ENCODE measurements at regions not wholly inside any gene's neighbourhood (a gene's known extent, or its start where the extent isn't known, plus 50 kb on each side); places are given as distances from the start of the nearest gene placed in this dataset.

- DNase-seq: no peak
Measured at GRCh38 chr4:20615486-20616260, 84.6 kb upstream of the PACRGL start.

DNA sequence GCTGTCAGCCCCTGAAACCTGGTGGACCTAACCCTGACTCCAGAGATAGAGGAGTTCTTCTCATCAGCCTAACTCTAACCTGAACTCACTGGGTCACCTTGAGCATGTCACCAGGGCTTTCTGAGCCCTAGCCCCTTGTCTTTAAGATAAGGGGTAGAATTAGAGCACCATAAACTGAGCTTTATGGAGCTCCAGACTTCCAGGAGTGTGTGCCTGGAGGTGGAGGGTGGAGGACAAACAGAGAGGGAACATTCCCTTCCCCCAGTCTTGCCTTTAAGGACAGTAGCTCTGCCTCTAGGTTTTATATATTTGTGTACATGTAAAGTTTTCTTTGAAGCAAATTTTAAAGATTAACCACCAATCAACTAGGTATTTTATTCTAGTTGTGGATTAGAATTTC is 83.9 kb upstream of the PACRGL start:
- no peak for DNase-seq

DNA sequence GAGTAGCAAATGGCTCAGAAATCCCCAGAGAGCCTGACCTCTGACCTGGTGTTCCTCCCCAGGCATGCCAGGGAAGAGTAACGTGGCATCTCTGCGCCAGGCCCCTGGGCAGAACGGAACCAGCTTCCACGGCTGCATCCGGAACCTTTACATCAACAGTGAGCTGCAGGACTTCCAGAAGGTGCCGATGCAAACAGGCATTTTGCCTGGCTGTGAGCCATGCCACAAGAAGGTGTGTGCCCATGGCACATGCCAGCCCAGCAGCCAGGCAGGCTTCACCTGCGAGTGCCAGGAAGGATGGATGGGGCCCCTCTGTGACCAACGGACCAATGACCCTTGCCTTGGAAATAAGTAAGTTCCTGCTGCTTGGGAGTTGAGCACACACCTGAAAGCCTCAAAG is 83.4 kb upstream of the PACRGL start:
- no peak for DNase-seq

DNA sequence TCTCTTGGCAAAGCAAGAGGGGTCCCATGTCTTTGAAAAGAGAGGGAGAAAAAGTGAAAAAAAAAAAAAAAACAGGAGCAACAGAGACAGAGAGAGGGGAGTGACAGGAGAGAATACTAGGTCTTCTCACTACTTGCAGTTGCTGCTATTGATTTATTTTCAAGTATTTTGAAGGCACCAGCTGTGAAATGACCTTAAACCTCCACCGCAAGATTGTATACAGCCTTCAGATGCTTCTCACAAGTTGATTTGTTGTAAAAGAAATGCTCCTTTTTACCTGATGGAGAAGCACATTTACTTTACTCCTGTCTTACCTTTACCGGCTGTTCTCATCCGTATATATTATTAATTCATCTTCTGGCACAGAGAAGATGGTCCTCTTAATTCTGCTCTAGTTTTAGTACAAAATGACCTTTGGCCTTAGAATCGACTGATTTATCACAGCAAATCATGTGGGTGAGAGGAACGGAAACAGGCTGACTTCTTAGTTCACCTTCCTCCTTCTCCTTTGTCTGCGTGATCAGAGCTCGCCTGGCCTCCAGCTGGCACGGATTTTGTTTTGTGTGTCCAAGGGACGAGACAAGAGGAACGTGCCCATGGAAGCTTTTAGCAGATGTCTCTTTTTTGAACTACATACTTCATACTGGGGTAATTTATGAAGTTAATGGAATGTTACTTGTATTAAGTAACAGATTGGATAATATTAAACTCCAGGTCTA is 82.4 kb upstream of the PACRGL start:
- no peak for DNase-seq

DNA sequence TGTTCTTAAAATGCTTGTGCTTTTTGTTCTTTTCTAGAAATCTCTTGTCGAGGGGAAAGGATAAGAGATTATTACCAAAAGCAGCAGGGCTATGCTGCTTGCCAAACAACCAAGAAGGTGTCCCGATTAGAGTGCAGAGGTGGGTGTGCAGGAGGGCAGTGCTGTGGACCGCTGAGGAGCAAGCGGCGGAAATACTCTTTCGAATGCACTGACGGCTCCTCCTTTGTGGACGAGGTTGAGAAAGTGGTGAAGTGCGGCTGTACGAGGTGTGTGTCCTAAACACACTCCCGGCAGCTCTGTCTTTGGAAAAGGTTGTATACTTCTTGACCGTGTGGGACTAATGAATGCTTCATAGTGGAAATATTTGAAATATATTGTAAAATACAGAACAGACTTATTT is 81.5 kb upstream of the PACRGL start:
- no peak for DNase-seq

DNA sequence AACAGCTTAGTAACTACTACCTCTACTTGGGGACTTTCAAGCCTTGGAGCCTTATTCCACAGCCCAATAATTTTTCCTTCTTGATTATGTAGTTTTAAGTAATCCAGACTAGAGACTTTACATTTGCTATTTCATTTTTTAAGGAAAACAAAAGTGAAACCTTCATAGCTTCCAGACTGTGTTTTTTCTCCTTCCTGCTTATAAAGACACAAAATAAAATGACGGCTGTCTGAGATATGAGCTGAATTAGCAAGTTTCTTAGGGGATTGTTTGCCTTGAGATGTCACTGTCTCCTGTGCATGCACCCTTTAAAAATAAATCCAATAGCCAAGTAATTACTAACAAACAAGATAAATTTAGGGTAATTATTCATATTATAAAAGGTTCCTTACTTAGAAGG is 78.8 kb upstream of the PACRGL start:
- no peak for DNase-seq

- DNase-seq: no peak
Measured at GRCh38 chr4:20622701-20623100, 77.6 kb upstream of the PACRGL start.

DNA sequence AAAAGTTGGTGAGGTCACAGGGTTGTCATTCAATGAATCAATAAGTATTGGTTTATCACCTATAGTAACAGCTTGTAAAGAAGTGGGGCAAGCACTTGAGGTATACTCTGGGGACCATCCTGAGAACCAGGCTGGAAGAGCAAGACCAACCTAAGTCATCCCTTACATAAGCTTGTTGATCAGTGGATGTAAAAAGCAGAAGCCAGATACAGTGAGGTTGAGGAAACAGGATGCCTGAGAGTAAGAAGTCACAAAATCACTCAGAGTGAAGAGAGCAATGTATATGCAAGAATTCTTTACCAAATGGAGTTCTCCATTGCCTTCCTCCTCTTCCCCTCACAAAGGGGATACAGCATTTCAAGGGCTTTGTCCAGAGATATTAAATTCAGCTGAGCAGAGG is 76.3 kb upstream of the PACRGL start:
- DNase-seq: no peak

DNA sequence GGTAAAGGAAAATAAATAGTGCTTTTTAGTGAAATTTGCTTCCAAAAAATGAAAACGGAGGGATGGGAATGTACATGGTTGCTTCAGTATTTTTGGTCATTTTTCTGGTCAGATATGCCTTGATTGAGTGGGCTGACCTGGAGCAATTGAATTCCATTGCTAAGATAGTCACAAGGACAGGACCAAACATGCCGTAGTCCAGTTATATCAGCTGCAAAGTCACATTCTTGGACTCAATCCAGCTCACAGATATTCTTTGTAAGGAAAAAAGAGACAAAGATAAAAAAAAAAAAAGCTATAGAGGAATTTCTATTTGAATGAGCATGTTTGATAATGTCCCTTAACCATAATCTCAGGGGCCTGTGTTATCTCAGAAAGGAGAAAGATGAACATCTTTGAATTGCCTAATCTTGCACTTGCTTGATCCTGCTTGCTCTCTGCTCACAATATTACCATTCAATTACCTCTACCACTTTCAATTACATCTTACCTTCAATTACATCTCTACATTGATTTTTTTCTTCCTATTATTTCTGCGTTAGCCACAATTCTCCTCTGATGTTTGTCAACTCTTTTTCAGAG is 75.4 kb upstream of the PACRGL start:
- DNase-seq: no peak

- no peak for DNase-seq
Measured at GRCh38 chr4:20625426-20625825, 74.8 kb upstream of the PACRGL start.

DNA sequence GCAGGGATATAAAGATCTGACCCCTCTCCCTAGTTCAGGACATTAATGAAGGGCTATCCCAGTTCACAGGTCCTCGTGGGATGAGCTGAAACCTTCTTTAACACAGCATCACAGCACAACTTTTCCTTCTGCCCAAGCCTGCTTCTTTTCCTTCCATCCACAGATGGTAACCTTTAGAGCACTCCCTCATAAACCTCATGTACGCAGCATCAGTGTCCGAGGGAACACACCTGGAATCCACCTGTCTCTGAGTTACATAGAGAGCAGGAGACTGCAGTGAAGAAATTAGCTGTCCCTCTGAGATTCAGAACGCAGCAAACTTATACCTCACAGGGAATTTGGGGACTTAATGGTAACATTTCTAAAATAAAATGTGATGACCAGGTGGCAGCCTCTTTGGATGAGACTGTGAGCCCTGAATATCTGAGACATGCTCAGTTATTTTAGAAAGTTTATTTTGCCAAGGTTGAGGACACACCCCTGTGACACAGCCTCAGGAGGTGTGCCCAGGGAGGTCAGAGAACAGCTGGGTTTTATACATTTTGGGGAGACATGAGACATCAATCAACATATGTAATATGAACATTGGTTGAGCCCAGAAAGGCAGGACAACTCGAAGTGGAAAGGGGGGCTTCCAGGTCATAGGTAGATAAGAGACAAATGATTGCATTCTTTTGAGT is 73.8 kb upstream of the PACRGL start:
- no peak for DNase-seq

- DNase-seq: no peak
Measured at GRCh38 chr4:20627866-20628265, 72.4 kb upstream of the PACRGL start.

DNA sequence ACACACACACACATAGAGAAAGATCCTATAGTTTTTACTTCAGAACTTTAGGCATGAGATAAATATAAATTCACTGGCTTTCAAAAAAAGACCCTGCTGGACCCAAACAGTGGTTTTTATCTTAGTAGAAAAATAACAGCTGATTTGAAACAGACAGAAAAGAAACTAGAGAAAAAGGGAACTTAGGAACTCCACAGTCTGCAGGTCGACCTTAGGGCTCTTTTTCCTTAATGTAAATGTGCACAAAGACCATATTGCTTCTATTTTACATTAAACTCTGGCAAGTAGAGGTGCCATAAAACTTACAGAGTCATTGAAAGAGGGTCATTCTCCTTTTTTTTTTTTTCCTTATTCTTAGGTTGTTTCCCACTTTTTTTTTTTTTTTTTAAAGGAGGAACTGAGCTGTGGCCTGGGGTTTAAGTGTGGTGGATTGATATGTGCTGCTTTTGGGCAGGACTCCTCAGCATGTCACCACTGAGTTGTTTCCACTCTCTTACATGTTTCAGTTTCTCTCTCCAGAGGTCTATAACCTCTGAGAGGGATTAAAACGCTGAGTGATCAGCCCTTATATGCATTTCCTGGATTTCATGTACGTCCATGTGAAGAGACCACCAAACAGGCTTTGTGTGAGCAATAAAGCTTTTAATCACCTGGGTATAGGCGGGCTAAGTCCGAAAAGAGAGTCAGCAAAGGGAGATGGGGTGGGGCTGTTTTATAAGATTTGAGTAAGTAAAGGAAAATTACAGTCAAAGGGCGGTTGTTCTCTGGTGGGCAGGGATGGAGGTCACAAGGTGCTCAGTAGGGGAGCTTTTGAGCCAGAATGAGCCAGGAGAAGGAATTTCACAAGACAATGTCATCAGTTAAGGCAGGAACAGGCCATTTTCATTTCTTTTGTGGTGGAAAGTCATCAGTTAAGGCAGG is 70.8 kb upstream of the PACRGL start:
- DNase-seq: no peak

DNA sequence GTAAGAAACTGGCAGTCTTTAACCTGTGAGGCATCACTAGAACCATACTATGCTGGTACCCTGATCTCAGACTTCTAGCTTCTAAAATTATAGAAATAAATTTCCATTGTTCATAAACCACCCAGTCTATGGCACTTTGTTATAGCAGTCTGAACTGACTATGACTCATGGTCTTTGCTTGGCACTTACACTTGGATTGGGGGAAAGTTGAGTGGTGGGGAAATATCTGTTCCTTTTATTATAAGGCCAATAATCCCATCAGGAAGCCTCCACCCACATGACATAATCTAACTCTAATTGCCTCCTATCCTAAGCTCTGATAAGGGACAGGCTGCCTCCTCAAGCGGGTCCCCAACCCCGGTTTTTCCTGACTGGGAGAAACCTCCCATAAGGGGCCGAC is 61.4 kb upstream of the PACRGL start:
- no peak for DNase-seq

DNA sequence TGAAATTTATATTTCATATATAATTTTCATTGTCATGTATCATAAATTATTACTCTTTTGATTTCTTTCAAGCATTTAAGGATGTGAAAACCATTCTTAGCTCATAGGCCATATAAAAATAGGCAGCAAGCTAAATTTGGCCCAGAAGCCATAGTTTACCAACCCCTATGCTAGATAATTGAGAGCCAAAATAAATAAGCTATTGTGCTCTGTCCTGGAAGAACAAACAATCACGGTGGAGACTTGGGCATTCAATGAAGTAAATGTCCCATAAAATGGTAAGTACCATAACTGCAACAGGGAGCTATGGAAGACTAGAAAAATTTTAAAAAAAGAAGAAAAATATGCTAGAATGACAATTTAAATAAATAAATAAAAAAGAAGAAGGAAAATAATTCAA is 60.9 kb upstream of the PACRGL start:
- DNase-seq: peak; percentile 75

DNA sequence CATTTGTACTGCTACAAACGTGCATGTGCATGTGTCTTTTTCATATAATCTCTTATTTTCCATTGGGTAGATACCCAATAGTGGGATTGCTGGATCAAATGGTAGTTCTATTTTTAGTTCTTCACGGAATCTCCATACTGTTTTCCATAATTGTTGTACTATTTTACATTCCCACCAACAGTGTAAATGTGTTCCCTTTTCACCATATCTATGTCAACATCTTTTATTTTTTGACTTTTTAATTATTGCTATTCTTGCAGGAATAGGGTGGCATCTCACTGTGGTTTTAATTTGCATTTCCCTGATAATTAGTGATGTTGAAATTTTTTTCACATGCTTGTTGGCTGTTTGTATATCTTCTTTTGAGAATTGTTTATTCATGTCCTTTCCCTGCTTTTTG is 59.3 kb upstream of the PACRGL start:
- DNase-seq: no peak

- DNase-seq: no peak
Measured at GRCh38 chr4:20641976-20642375, 58.3 kb upstream of the PACRGL start.

DNA sequence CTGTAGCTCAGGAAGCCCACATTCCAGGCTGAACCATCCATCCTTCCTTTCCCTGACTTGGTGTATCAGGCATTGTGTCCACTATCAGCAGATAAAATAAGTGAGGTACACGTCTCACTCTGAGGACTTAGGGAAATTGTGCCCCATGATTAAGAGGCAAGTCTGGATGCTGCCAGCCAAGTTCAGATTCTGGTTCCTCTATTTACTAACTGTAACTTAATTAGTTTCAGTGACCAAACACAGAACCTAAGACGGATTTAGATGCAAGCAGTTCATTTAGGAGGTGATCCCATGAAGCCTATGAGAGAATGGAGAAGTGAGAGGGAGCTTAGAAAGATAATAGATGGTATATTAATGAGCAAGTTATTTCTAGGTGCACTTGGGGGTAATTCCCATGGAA is 56.6 kb upstream of the PACRGL start:
- DNase-seq: no peak

DNA sequence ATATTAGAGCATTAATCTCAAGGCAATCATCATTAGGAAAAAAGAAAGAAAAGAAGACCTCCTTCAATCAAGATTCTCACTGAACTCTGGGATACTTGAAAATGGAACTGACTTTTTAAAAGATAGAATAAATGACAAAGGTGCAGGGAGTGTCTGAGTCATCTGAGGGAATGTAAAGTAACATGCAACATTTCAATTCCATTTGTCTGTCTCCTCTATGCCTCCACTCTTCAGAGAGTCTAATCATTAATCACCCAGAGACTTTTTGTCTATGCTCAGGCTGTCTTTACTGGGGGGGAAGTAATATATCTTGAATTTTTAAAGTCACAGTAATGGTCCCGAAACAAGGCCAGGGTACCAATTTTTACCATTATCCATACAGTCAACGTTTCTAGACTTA is 55.0 kb upstream of the PACRGL start:
- no peak for DNase-seq

DNA sequence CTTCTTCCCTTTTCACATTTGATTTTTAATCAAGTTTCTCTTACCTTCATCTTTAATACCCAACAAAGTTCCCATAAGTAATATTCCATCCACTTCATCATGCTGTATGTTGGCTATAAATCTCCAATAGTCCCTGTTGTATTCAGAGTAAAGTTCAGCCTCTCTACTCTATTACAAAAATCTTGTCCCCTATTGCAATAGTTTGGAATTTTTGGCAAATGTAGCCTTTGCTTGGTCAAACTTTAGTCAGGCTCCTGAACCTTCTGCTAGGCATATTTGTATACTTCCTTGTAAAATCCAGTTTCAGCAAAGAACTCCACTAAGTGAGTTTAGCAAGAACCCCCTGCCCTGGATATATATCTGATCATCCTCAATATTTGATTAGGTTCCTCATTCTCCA is 54.0 kb upstream of the PACRGL start:
- DNase-seq: no peak

All from DMS79 treated with DMSO at 0.1 percent for 48 hours (cell line).